ENCODE measurements at regions not wholly inside any gene's neighbourhood (a gene's known extent, or its start where the extent isn't known, plus 50 kb on each side); places are given as distances from the start of the nearest gene placed in this dataset.
"Not testable (repeated sequence)": the region's sequence is repeated elsewhere in the genome, so short reads cannot be mapped to it uniquely, and the experiment has no call there.

DNA sequence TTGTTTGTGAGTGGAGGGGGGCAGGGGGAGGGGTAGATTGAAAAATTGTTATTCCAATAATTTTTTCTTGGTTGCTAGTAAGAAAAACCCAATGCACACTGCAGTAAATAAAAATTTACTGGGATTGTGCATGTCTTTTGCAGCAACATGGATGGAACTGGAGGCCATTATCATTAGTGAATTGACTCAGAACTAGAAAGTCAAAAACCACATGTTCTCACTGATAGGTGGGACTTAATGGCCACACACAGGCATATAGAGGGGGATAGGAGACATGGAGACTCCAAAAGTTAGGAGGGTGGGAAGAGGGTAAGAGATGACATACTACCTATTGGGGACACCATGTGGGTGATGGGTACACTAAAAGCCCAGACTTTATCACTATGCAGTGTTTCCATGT lies 67.2 kb downstream of the BUB3 start:
- intact Hi-C loops (cut with micrococcal nuclease) = no loop called here
- CTCF ChIA-PET = no interaction called here
- H3K4me3 ChIP-seq (ENCODE audit: low read length) = no peak overlapping the region
- no peaks in the 10 kb centered on the region for H3K27me3 ChIP-seq (ENCODE audit: control insufficient read depth in 2 of 2, insufficient read depth in 2 of 2, low read length in 2 of 2)
- POLR2A ChIA-PET = no interaction called here
- no peaks in the 10 kb centered on the region for H3K36me3 ChIP-seq (ENCODE audit: control insufficient read depth in 2 of 3, insufficient read depth in 3 of 3, low read length in 3 of 3)
- no peak overlapping the region for H3K27ac ChIP-seq (ENCODE audit: low read depth, low read length)
- H3K27me3 Mint-ChIP-seq = no peaks in the 10 kb centered on the region
- no peak for DNase-seq
- no peaks in the 10 kb centered on the region for H3K4me1 ChIP-seq (ENCODE audit: control insufficient read depth in 2 of 2, insufficient read depth in 2 of 2, low read length in 2 of 2)
- no peak for ATAC-seq
- no peak overlapping the region for H3K4me3 Mint-ChIP-seq
- peaks cover 7 to 30% (median 17%) of the 10 kb centered on the region in 5 donors for H3K36me3 Mint-ChIP-seq
- peaks cover 0 to 2% (median 0%) of the 10 kb centered on the region in 7 donors for H3K4me1 Mint-ChIP-seq
- H3K9me3 ChIP-seq (ENCODE audit: control insufficient read depth in 2 of 3, low read length in 3 of 3) = no peaks in the 10 kb centered on the region
- H3K9me3 Mint-ChIP-seq = peaks cover 0 to 12% (median under 1%) of the 10 kb centered on the region in 11 donors
- no peak overlapping the region for H3K27ac Mint-ChIP-seq

DNA sequence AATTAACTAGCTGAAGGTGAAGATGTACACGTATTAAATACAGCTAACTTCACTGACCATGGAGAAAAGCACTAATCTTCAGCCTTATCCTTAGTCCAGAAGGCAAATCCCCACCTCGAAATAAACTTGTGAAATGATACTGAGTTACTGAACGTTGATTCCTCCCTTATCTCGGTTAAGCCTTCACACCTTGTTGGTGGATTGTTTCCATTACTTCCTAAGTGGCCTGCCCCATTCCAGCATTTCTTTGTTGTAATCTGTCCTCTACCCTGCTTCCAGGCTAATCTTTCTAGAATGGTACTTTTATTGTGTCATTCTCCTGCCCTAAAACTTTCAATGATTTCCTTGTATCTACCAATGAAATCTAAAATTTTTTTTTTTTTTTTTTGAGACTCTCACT lies 68.6 kb downstream of the BUB3 start:
- H3K27ac Mint-ChIP-seq = no peak overlapping the region
- ATAC-seq (no peak), DNase-seq (no peak)
- intact Hi-C loops (cut with micrococcal nuclease) = no loop called here
- Histone ChIP-seq H3K36me3 (ENCODE audit: control insufficient read depth in 2 of 3, insufficient read depth in 3 of 3, low read length in 3 of 3) (no peaks in the 10 kb centered on the region), H3K4me3 (ENCODE audit: low read length) (no peak overlapping the region), H3K9me3 (ENCODE audit: control insufficient read depth in 2 of 3, low read length in 3 of 3) (no peaks in the 10 kb centered on the region), H3K27me3 (ENCODE audit: control insufficient read depth in 2 of 2, insufficient read depth in 2 of 2, low read length in 2 of 2) (no peaks in the 10 kb centered on the region), H3K27ac (ENCODE audit: low read depth, low read length) (no peak overlapping the region), H3K4me1 (ENCODE audit: control insufficient read depth in 2 of 2, insufficient read depth in 2 of 2, low read length in 2 of 2) (no peaks in the 10 kb centered on the region)
- POLR2A ChIA-PET = no interaction called here
- no peaks in the 10 kb centered on the region for H3K27me3 Mint-ChIP-seq
- no peak overlapping the region for H3K4me3 Mint-ChIP-seq
- H3K36me3 Mint-ChIP-seq = peaks cover 7 to 25% (median 8%) of the 10 kb centered on the region in 5 donors
- peaks cover 0 to 4% (median 0%) of the 10 kb centered on the region in 11 donors for H3K9me3 Mint-ChIP-seq
- H3K4me1 Mint-ChIP-seq = peaks cover 0 to 2% (median 0%) of the 10 kb centered on the region in 7 donors
- CTCF ChIA-PET = interaction anchor here (0.6 to 0.7 kb wide), 2 partner anchors 157 to 436 kb away, joined by 5 to 6 read pairs; no protein-coding TSS in a partner anchor

DNA sequence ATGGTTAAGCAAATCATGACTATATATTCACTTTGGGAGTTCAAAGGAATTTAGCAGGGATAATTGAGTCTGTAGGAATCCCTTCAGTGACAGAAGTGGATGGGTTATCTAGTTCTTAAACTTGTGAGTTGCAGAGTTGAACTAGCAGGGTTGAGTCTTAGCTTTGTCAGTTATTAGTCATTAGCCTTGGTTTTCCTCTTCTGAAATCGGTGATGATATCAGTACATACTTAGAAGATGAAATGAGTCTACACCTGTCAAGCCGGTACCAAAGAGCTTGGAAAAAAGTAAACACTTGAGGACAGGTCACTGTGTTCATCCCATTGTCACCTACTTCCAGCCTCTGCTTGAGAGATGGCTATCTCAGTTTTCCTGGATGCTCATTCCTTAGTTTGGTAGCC lies 73.5 kb downstream of the BUB3 start:
- H3K36me3 ChIP-seq (ENCODE audit: control insufficient read depth in 2 of 3, insufficient read depth in 3 of 3, low read length in 3 of 3) = peaks cover 0 to 4% (median 0%) of the 10 kb centered on the region in 3 experiments
- Mint-ChIP-seq H3K4me3 (no peak overlapping the region), H3K27ac (no peak overlapping the region), H3K36me3 (peaks cover 14 to 50% (median 40%) of the 10 kb centered on the region in 5 donors), H3K27me3 (no peaks in the 10 kb centered on the region), H3K9me3 (peaks cover 2 to 17% (median 7%) of the 10 kb centered on the region in 11 donors), H3K4me1 (no peaks in the 10 kb centered on the region)
- no peak overlapping the region for H3K27ac ChIP-seq (ENCODE audit: low read depth, low read length)
- intact Hi-C loops (cut with micrococcal nuclease) = no loop called here
- no peaks in the 10 kb centered on the region for H3K4me1 ChIP-seq (ENCODE audit: control insufficient read depth in 2 of 2, insufficient read depth in 2 of 2, low read length in 2 of 2)
- H3K4me3 ChIP-seq (ENCODE audit: low read length) = no peak overlapping the region
- peaks cover 0 to 5% (median 0%) of the 10 kb centered on the region in 3 experiments for H3K9me3 ChIP-seq (ENCODE audit: control insufficient read depth in 2 of 3, low read length in 3 of 3)
- ChIA-PET POLR2A (interaction anchor here (1.7 kb wide), 1 partner anchor 14 kb away, joined by 10 read pairs; no protein-coding TSS in a partner anchor), CTCF (interaction anchor here (1.2 kb wide), 1 partner anchor 12 kb away, joined by 3 read pairs; no protein-coding TSS in a partner anchor)
- H3K27me3 ChIP-seq (ENCODE audit: control insufficient read depth in 2 of 2, insufficient read depth in 2 of 2, low read length in 2 of 2) = no peaks in the 10 kb centered on the region
- no peak for ATAC-seq
- no peak for DNase-seq

DNA sequence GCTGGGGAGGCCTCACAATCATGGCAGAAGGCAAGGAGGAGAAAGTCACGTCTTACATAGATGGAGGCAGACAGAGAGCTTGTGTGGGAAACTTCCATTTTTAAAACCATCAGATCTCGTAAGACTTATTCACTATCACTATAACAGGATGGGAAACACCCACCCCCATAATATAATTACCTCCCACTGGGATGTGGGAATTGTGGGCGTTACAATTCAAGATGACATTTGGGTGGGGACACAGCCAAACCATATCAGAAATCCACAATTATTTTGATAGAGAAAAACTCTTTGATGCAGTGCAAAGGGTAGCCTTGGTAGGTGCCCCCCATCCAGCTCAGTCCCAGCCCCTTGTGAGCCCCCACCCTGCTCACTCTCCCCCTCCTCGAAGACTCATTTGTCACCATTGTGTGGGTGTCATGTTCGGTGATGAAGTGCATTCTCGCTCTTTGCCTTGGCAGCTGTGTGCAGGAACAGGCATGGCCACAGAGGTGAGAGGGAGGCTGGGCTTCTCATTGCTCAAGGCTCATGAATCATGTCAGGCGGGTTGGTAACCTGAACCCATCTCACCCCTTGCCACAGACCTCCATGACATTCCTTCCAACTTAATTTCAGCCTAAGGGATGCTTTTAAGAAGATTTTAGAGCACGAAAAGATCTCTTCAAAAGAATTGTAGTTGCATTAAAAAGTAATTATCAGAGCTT lies 75.9 kb downstream of the BUB3 start:
- Mint-ChIP-seq H3K9me3 (peaks cover 8 to 27% (median 17%) of the 10 kb centered on the region in 11 donors), H3K4me3 (no peak overlapping the region), H3K27me3 (no peaks in the 10 kb centered on the region), H3K27ac (no peak overlapping the region), H3K36me3 (peaks cover 15 to 60% (median 48%) of the 10 kb centered on the region in 5 donors), H3K4me1 (no peaks in the 10 kb centered on the region)
- Histone ChIP-seq H3K4me1 (ENCODE audit: control insufficient read depth in 2 of 2, insufficient read depth in 2 of 2, low read length in 2 of 2) (no peaks in the 10 kb centered on the region), H3K27ac (ENCODE audit: low read depth, low read length) (no peak overlapping the region), H3K9me3 (ENCODE audit: control insufficient read depth in 2 of 3, low read length in 3 of 3) (peaks cover 0 to 12% (median 5%) of the 10 kb centered on the region in 3 experiments), H3K4me3 (ENCODE audit: low read length) (no peak overlapping the region), H3K27me3 (ENCODE audit: control insufficient read depth in 2 of 2, insufficient read depth in 2 of 2, low read length in 2 of 2) (no peaks in the 10 kb centered on the region), H3K36me3 (ENCODE audit: control insufficient read depth in 2 of 3, insufficient read depth in 3 of 3, low read length in 3 of 3) (peaks cover 0 to 11% (median 0%) of the 10 kb centered on the region in 3 experiments)
- ChIA-PET POLR2A (interaction anchor here (0.6 kb wide), 1 partner anchor 17 kb away, joined by 6 read pairs; no protein-coding TSS in a partner anchor), CTCF (interaction anchor here (0.6 kb wide), 1 partner anchor 40 kb away, joined by 4 read pairs; no protein-coding TSS in a partner anchor)
- no peak for DNase-seq
- intact Hi-C loops (cut with micrococcal nuclease) = no loop called here
- no peak for ATAC-seq

DNA sequence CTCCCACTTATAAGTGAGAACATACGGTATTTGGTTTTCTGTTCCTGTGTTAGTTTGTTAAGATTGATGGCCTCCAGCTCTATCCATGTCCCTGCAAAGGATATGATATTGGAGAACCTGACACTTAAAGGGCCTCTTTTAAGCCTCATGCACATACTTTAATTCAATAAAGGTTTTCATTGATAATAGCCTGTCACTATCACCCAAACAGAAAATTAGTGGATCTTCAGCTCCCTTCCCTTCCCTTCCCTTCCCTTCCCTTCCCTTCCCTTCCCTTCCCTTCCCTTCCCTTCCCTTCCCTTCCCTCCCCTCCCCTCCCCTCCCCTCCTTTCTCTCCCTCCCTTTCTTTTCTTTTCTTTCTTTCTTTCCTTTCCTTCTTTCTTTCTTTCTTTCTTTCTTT lies 78.7 kb downstream of the BUB3 start:
- H3K9me3 ChIP-seq (ENCODE audit: control insufficient read depth in 2 of 3, low read length in 3 of 3) = peaks cover 0 to 23% (median 5%) of the 10 kb centered on the region in 3 experiments
- CTCF ChIA-PET; H3K4me1 ChIP-seq (ENCODE audit: control insufficient read depth in 2 of 2, insufficient read depth in 2 of 2, low read length in 2 of 2); H3K27me3 Mint-ChIP-seq; H3K27me3 ChIP-seq (ENCODE audit: control insufficient read depth in 2 of 2, insufficient read depth in 2 of 2, low read length in 2 of 2); H3K27ac Mint-ChIP-seq; H3K4me3 ChIP-seq (ENCODE audit: low read length); POLR2A ChIA-PET; H3K4me3 Mint-ChIP-seq; ATAC-seq; DNase-seq; H3K4me1 Mint-ChIP-seq; intact Hi-C loops (cut with micrococcal nuclease); H3K27ac ChIP-seq (ENCODE audit: low read depth, low read length): not testable (repeated sequence)
- Mint-ChIP-seq H3K36me3 (peaks cover 21 to 67% (median 64%) of the 10 kb centered on the region in 5 donors), H3K9me3 (peaks cover 17 to 41% (median 23%) of the 10 kb centered on the region in 11 donors)
- peaks cover 0 to 11% (median 0%) of the 10 kb centered on the region in 3 experiments for H3K36me3 ChIP-seq (ENCODE audit: control insufficient read depth in 2 of 3, insufficient read depth in 3 of 3, low read length in 3 of 3)

DNA sequence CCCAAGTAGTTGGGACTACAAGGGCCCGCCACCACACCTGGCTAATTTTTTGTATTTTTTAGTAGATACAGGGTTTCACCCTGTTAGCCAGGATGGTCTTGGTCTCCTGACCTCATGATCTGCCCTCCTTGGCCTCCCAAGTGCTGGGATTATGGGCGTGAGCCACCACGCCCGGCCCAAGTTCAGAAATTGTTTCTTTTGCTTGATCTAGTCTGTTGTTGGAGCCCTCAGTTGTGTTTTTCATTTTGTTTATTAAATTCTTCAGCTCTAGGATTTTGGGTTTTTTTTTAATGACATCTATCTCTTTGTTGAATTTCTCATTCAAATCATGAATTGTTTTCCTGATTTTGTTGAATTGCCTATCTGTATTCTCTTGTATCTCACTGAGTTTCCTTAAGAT lies 80.8 kb downstream of the BUB3 start:
- CTCF ChIA-PET; H3K27ac ChIP-seq (ENCODE audit: low read depth, low read length); DNase-seq; H3K27me3 Mint-ChIP-seq; H3K4me1 Mint-ChIP-seq; H3K4me3 ChIP-seq (ENCODE audit: low read length); ATAC-seq; H3K4me1 ChIP-seq (ENCODE audit: control insufficient read depth in 2 of 2, insufficient read depth in 2 of 2, low read length in 2 of 2); POLR2A ChIA-PET; intact Hi-C loops (cut with micrococcal nuclease); H3K4me3 Mint-ChIP-seq; H3K27me3 ChIP-seq (ENCODE audit: control insufficient read depth in 2 of 2, insufficient read depth in 2 of 2, low read length in 2 of 2); H3K27ac Mint-ChIP-seq: not testable (repeated sequence)
- peaks cover 11 to 44% (median 22%) of the 10 kb centered on the region in 11 donors for H3K9me3 Mint-ChIP-seq
- peaks cover 0 to 10% (median 0%) of the 10 kb centered on the region in 3 experiments for H3K36me3 ChIP-seq (ENCODE audit: control insufficient read depth in 2 of 3, insufficient read depth in 3 of 3, low read length in 3 of 3)
- peaks cover 0 to 23% (median 5%) of the 10 kb centered on the region in 3 experiments for H3K9me3 ChIP-seq (ENCODE audit: control insufficient read depth in 2 of 3, low read length in 3 of 3)
- H3K36me3 Mint-ChIP-seq = peaks cover 15 to 55% (median 51%) of the 10 kb centered on the region in 5 donors

Data from naive thymus-derived CD4-positive, alpha-beta T cell (primary cell).